IPS-18a (cell line): ENCODE measurements at regions not wholly inside any gene's neighbourhood (a gene's known extent, or its start where the extent isn't known, plus 50 kb on each side); places are given as distances from the start of the nearest gene placed in this dataset.

ENCODE experiments used
- H3K27ac ChIP-seq: one replicate; pipeline ENCODE4 v1.5.1; 2013; ENCODE audit warnings: low read length
- H3K27me3 ChIP-seq: one replicate; pipeline ENCODE4 v1.6.1; 2013; ENCODE audit warnings: mild to moderate bottlenecking, low read length; ENCODE audit not compliant: control insufficient read depth, insufficient read depth
- H3K36me3 ChIP-seq: one replicate; pipeline ENCODE4 v1.6.1; 2013; ENCODE audit warnings: low read depth, low read length; ENCODE audit not compliant: control insufficient read depth
- H3K4me1 ChIP-seq: one replicate; pipeline ENCODE4 v1.6.1; 2013; ENCODE audit warnings: low read depth, low read length; ENCODE audit not compliant: control insufficient read depth
- H3K4me3 ChIP-seq: one replicate; pipeline ENCODE4 v1.5.1; 2013; ENCODE audit warnings: low read length
- H3K9ac ChIP-seq: one replicate; pipeline ENCODE4 v1.6.1; 2013; ENCODE audit warnings: mild to moderate bottlenecking, low read length, moderate library complexity
- H3K9me3 ChIP-seq: one replicate; pipeline ENCODE4 v1.6.1; 2013; ENCODE audit warnings: low read depth, low read length; ENCODE audit not compliant: control insufficient read depth

DNA sequence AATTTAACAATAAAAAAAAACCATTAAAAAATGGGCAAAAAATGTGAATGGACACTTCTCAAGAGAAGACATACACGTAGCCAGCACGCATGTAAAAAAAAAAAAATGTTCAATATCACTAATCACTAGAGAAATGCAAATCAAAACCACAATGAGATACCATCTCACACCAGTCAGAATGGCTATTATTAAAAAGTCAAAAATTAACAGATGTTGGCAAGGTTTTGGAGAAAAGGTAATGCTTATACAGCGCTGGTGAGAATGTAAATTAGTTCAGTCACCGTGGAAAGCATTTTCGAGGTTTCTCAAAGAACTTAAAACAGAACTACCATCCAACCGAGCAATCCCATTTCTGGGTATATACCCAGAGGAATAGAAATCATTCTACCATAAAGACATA, 1091.5 kb upstream of the B3GALT2 start:
- Histone ChIP-seq H3K27me3 (no peaks in the 10 kb centered on the region), H3K27ac (no peak overlapping the region), H3K4me1 (no peaks in the 10 kb centered on the region), H3K9ac (no peak overlapping the region), H3K9me3 (no peaks in the 10 kb centered on the region), H3K36me3 (no peaks in the 10 kb centered on the region), H3K4me3 (no peak overlapping the region)

DNA sequence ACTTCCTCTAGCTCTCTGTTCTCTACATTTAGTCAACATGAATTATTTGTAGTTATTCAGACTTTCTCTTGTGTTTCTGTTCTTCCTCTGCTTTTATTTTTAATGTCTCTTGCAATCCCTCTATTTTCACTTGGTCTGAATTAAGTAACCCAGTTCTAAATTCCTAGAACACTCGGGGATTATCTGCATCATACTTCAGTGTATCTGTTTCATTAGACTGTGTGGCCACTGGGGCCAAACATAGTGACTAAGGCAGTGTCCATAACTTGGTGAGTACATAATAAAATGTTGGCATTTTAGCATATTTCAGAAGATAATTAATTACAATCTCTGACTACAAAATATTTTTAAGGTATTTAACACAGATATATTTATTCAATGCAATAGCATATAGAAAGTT, 1087.2 kb upstream of the B3GALT2 start:
- H3K4me3 ChIP-seq = no peak overlapping the region
- no peak overlapping the region for H3K9ac ChIP-seq
- H3K9me3 ChIP-seq = no peaks in the 10 kb centered on the region
- H3K36me3 ChIP-seq = no peaks in the 10 kb centered on the region
- no peaks in the 10 kb centered on the region for H3K27me3 ChIP-seq
- peaks cover 6% of the 10 kb centered on the region for H3K4me1 ChIP-seq
- H3K27ac ChIP-seq = no peak overlapping the region

GRCh38 chr1:194268839-194269238, 1082.4 kb upstream of the B3GALT2 start:
- Histone ChIP-seq H3K36me3 (no peaks in the 10 kb centered on the region), H3K4me3 (no peak overlapping the region), H3K9me3 (peaks cover 1% of the 10 kb centered on the region), H3K27me3 (no peaks in the 10 kb centered on the region), H3K4me1 (peaks cover 9% of the 10 kb centered on the region), H3K9ac (no peak overlapping the region), H3K27ac (no peak overlapping the region)

GRCh38 chr1:194267021-194267420, 1080.6 kb upstream of the B3GALT2 start:
- H3K4me1 ChIP-seq = peaks cover 9% of the 10 kb centered on the region
- H3K36me3 ChIP-seq = no peaks in the 10 kb centered on the region
- H3K9ac ChIP-seq = no peak overlapping the region
- H3K4me3 ChIP-seq = no peak overlapping the region
- no peak overlapping the region for H3K27ac ChIP-seq
- H3K9me3 ChIP-seq = peaks cover 7% of the 10 kb centered on the region
- H3K27me3 ChIP-seq = no peaks in the 10 kb centered on the region

GRCh38 chr1:194256010-194256409, 1069.6 kb upstream of the B3GALT2 start:
- Histone ChIP-seq H3K9ac (no peak overlapping the region), H3K27me3 (no peaks in the 10 kb centered on the region), H3K9me3 (no peaks in the 10 kb centered on the region), H3K27ac (no peak overlapping the region), H3K36me3 (no peaks in the 10 kb centered on the region), H3K4me1 (no peaks in the 10 kb centered on the region), H3K4me3 (no peak overlapping the region)

- Histone ChIP-seq H3K36me3 (no peaks in the 10 kb centered on the region), H3K9me3 (no peaks in the 10 kb centered on the region), H3K4me3 (no peak overlapping the region), H3K9ac (no peak overlapping the region), H3K27me3 (no peaks in the 10 kb centered on the region), H3K27ac (no peak overlapping the region), H3K4me1 (no peaks in the 10 kb centered on the region)
Measured at GRCh38 chr1:194252199-194252598, 1065.8 kb upstream of the B3GALT2 start.

- Histone ChIP-seq H3K9ac (no peak overlapping the region), H3K4me1 (no peaks in the 10 kb centered on the region), H3K9me3 (no peaks in the 10 kb centered on the region), H3K27me3 (no peaks in the 10 kb centered on the region), H3K4me3 (no peak overlapping the region), H3K27ac (no peak overlapping the region), H3K36me3 (no peaks in the 10 kb centered on the region)
Measured at GRCh38 chr1:194241215-194241614, 1054.8 kb upstream of the B3GALT2 start.

DNA sequence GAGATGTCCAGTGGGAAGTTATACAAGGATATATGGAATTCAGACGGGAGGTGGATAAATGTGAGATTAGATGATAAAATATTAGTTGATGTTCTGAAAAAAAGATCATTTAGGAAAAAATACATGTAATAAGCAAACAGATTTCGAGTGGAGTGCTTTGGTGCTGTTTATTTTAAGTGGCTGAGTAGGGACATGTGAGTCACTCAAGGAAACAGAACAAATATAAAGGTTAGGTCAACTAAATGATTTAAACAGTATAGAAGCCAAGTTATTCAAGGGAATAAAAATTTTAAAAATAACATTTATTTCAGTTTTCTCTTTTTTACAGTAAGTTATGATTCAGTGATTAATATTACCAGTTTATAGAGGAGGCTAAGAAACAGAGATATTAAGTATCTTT, 1046.7 kb upstream of the B3GALT2 start:
- Histone ChIP-seq H3K4me1 (no peaks in the 10 kb centered on the region), H3K36me3 (no peaks in the 10 kb centered on the region), H3K9ac (no peak overlapping the region), H3K27ac (no peak overlapping the region), H3K27me3 (no peaks in the 10 kb centered on the region), H3K9me3 (no peaks in the 10 kb centered on the region), H3K4me3 (no peak overlapping the region)

GRCh38 chr1:194230351-194231144, 1044.1 kb upstream of the B3GALT2 start:
- Histone ChIP-seq H3K36me3 (no peaks in the 10 kb centered on the region), H3K4me3 (no peak overlapping the region), H3K9ac (no peak overlapping the region), H3K4me1 (no peaks in the 10 kb centered on the region), H3K9me3 (no peaks in the 10 kb centered on the region), H3K27me3 (no peaks in the 10 kb centered on the region), H3K27ac (no peak overlapping the region)

GRCh38 chr1:194228427-194228826, 1042.0 kb upstream of the B3GALT2 start:
- Histone ChIP-seq H3K36me3 (no peaks in the 10 kb centered on the region), H3K27ac (no peak overlapping the region), H3K4me3 (no peak overlapping the region), H3K4me1 (no peaks in the 10 kb centered on the region), H3K9me3 (no peaks in the 10 kb centered on the region), H3K9ac (no peak overlapping the region), H3K27me3 (no peaks in the 10 kb centered on the region)

- no peaks in the 10 kb centered on the region for H3K9me3 ChIP-seq
- H3K4me1 ChIP-seq = no peaks in the 10 kb centered on the region
- no peak overlapping the region for H3K4me3 ChIP-seq
- H3K27me3 ChIP-seq = no peaks in the 10 kb centered on the region
- H3K27ac ChIP-seq = no peak overlapping the region
- no peak overlapping the region for H3K9ac ChIP-seq
- no peaks in the 10 kb centered on the region for H3K36me3 ChIP-seq
Measured at GRCh38 chr1:194227161-194227560, 1040.7 kb upstream of the B3GALT2 start.

- Histone ChIP-seq H3K27me3 (no peaks in the 10 kb centered on the region), H3K9ac (no peak overlapping the region), H3K4me1 (no peaks in the 10 kb centered on the region), H3K36me3 (no peaks in the 10 kb centered on the region), H3K9me3 (no peaks in the 10 kb centered on the region), H3K4me3 (no peak overlapping the region), H3K27ac (no peak overlapping the region)
Measured at GRCh38 chr1:194225821-194226220, 1039.4 kb upstream of the B3GALT2 start.
